Neural progenitor cell (in vitro differentiated cells): ENCODE measurements at regions not wholly inside any gene's neighbourhood (a gene's known extent, or its start where the extent isn't known, plus 50 kb on each side); places are given as distances from the start of the nearest gene placed in this dataset.

Experiments
- DNase-seq: peaks from one replicate; pipeline ENCODE4 v3.0.0-alpha.2; 2016; ENCODE audit warnings: low spot score
- H2AFZ ChIP-seq: fragments of 200-600 bp; sonication (generic); replicated peaks from 2 replicates; pipeline ENCODE4 v1.6.1; 2016; ENCODE audit warnings: antibody characterized with exemption
- H3F3A ChIP-seq: fragments of 200-600 bp; sonication (generic); 2 replicates; pipeline ENCODE4 v1.6.1; 2016; ENCODE audit warnings: antibody characterized with exemption, low read depth
- H3K27ac ChIP-seq: fragments of 200-600 bp; sonication (generic); 2 replicates; pipeline ENCODE4 v1.5.1; 2016; ENCODE audit warnings: mild to moderate bottlenecking
- H3K27me3 ChIP-seq: fragments of 200-600 bp; sonication (generic); 2 replicates; pipeline ENCODE4 v1.6.1; 2016; ENCODE audit warnings: mild to moderate bottlenecking, moderate library complexity
- H3K36me3 ChIP-seq: fragments of 200-600 bp; sonication (generic); 2 replicates; pipeline ENCODE4 v1.5.1; 2016
- H3K4me1 ChIP-seq: fragments of 200-600 bp; sonication (generic); 2 replicates; pipeline ENCODE4 v1.6.1; 2016; ENCODE audit warnings: mixed run types
- H3K4me2 ChIP-seq: fragments of 200-600 bp; sonication (generic); 2 replicates; pipeline ENCODE4 v1.6.1; 2016
- H3K4me3 ChIP-seq: fragments of 200-600 bp; sonication (generic); 2 replicates; pipeline ENCODE4 v1.5.1; 2016
- H3K79me2 ChIP-seq: fragments of 200-600 bp; sonication (generic); 2 replicates; pipeline ENCODE4 v1.6.1; 2016; ENCODE audit warnings: low read depth
- H3K9ac ChIP-seq: fragments of 200-600 bp; sonication (generic); 2 replicates; pipeline ENCODE4 v1.6.1; 2016
- H3K9me3 ChIP-seq: fragments of 200-600 bp; sonication (generic); 2 replicates; pipeline ENCODE4 v1.5.1; 2016; ENCODE audit warnings: low read depth
- H4K20me1 ChIP-seq: fragments of 200-600 bp; sonication (generic); 2 replicates; pipeline ENCODE4 v1.6.1; 2016; ENCODE audit warnings: low read depth
- H3K27ac Mint-ChIP-seq: 3 replicates; pipeline ENCODE4 v1.8.0; 2021; ENCODE audit warnings: mixed read lengths
- H3K27me3 Mint-ChIP-seq: 2 replicates; pipeline ENCODE4 v1.8.0; 2022; ENCODE audit warnings: low read depth, mild to moderate bottlenecking, inconsistent platforms, moderate library complexity, mixed read lengths; ENCODE audit not compliant: insufficient read depth
- H3K36me3 Mint-ChIP-seq: 3 replicates; pipeline ENCODE4 v1.8.0; 2021; ENCODE audit warnings: mixed read lengths
- H3K4me1 Mint-ChIP-seq: 3 replicates; pipeline ENCODE4 v1.8.0; 2021; ENCODE audit warnings: mixed read lengths
- H3K4me3 Mint-ChIP-seq: 3 replicates; pipeline ENCODE4 v1.8.0; 2021; ENCODE audit warnings: mild to moderate bottlenecking, moderate library complexity, mixed read lengths
- H3K9me3 Mint-ChIP-seq: 3 replicates; pipeline ENCODE4 v1.8.0; 2020; ENCODE audit warnings: mixed read lengths
- EZH2 ChIP-seq: fragments of 200-600 bp; sonication (generic); IDR thresholded peaks from 2 replicates; pipeline ENCODE4 v1.6.1; 2017; ENCODE audit warnings: antibody characterized with exemption, mild to moderate bottlenecking, moderate library complexity
- EZH2phosphoT487 ChIP-seq: fragments of 200-600 bp; sonication (generic); IDR thresholded peaks from 2 replicates; pipeline ENCODE4 v1.6.1; 2017; ENCODE audit warnings: antibody characterized with exemption
- TF ChIP-seq, protein P1 (sequence below): fragments of 200-600 bp; sonication (generic); IDR thresholded peaks from 2 replicates; pipeline ENCODE4 v1.5.1; 2017; ENCODE audit warnings: antibody characterized with exemption, mild to moderate bottlenecking

DNA sequence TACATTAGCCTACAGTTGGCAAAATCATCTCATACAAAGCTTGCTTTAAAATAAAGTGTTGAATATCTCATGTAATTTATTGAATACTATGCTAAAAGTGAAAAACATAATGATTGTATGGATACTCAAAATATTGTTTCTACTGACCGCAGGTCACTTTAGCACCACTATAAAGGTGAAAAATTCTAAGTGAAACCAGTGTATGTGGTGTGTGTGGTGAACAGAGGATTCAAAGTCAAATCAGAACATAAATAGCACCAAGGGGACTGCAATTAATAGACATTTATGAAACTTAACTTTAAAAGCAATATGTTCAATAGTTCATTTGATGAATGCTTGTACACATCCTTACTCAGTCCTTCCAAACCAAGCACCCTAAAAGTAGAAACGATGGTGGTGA lies 145.8 kb downstream of the AKAIN1 start:
- Mint-ChIP-seq H3K27me3 (peaks cover 2% of the 10 kb centered on the region), H3K36me3 (no peaks in the 10 kb centered on the region), H3K4me3 (no peak overlapping the region), H3K27ac (no peak overlapping the region), H3K9me3 (no peaks in the 10 kb centered on the region), H3K4me1 (no peaks in the 10 kb centered on the region)
- Histone ChIP-seq H3F3A (no peaks in the 10 kb centered on the region), H3K27me3 (no peaks in the 10 kb centered on the region), H4K20me1 (no peaks in the 10 kb centered on the region), H3K27ac (no peak overlapping the region), H3K4me3 (no peak overlapping the region), H3K4me1 (no peaks in the 10 kb centered on the region), H3K4me2 (no peak overlapping the region), H2AFZ (no peak overlapping the region), H3K79me2 (no peaks in the 10 kb centered on the region), H3K36me3 (no peaks in the 10 kb centered on the region), H3K9me3 (no peaks in the 10 kb centered on the region), H3K9ac (no peak overlapping the region)
- no peak for DNase-seq
- TF ChIP-seq, protein P1, sequence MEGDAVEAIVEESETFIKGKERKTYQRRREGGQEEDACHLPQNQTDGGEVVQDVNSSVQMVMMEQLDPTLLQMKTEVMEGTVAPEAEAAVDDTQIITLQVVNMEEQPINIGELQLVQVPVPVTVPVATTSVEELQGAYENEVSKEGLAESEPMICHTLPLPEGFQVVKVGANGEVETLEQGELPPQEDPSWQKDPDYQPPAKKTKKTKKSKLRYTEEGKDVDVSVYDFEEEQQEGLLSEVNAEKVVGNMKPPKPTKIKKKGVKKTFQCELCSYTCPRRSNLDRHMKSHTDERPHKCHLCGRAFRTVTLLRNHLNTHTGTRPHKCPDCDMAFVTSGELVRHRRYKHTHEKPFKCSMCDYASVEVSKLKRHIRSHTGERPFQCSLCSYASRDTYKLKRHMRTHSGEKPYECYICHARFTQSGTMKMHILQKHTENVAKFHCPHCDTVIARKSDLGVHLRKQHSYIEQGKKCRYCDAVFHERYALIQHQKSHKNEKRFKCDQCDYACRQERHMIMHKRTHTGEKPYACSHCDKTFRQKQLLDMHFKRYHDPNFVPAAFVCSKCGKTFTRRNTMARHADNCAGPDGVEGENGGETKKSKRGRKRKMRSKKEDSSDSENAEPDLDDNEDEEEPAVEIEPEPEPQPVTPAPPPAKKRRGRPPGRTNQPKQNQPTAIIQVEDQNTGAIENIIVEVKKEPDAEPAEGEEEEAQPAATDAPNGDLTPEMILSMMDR, result no peak

DNA sequence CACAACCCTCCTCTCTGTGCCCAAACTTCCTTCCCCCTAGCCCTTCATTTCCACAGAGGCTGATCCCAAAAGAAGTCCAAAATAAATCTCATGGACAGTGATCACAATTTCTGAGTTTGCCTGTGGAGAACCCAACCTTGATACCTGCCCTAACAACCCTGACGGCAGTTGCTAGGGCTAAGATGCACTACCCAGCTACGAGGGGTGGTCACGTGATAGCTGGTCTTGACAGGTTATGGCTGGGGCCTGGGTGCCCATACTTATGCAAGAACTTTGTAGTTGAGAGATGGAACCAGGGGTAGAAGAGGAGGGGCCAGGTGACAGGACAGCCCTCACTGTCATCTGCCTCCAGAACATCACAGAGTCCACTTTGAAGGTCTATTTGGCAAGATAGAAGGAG lies 147.9 kb downstream of the AKAIN1 start:
- no peak overlapping the region for H3K27ac ChIP-seq
- H3K4me2 ChIP-seq, result no peak overlapping the region
- no peaks in the 10 kb centered on the region for H3K79me2 ChIP-seq
- Mint-ChIP-seq H3K9me3 (no peaks in the 10 kb centered on the region), H3K27ac (no peak overlapping the region), H3K36me3 (no peaks in the 10 kb centered on the region), H3K4me3 (no peak overlapping the region), H3K27me3 (peaks cover 2% of the 10 kb centered on the region), H3K4me1 (no peaks in the 10 kb centered on the region)
- no peaks in the 10 kb centered on the region for H3K9me3 ChIP-seq
- no peaks in the 10 kb centered on the region for H3F3A ChIP-seq
- no peak for DNase-seq
- no peak overlapping the region for H2AFZ ChIP-seq
- H3K4me3 ChIP-seq, result no peak overlapping the region
- no peaks in the 10 kb centered on the region for H3K36me3 ChIP-seq
- TF ChIP-seq, protein P1, result no peak
- TF ChIP-seq EZH2phosphoT487 (no peak), EZH2 (no peak)
- H3K27me3 ChIP-seq, result no peaks in the 10 kb centered on the region
- H3K9ac ChIP-seq, result no peak overlapping the region
- no peaks in the 10 kb centered on the region for H3K4me1 ChIP-seq
- H4K20me1 ChIP-seq, result no peaks in the 10 kb centered on the region

DNA sequence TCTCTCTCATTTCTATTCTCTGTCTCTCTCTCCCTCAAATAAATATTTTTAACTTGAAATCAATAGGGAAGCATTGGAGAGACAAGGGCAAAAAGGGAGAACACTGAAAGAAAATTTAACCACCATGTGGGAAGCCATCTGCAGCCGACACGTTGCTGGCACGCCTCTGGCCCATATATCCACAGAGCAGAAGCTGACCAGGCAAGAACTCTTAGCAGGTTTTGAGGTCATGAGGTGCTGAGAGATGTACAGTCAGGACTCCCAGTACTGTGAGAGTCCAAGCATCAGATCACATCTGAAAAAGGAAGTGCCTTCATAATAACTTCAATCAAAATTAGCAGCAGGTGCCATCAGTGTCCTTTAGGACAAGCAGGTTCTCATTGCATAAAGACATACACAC lies 156.6 kb downstream of the AKAIN1 start:
- H3K27me3 ChIP-seq, result no peaks in the 10 kb centered on the region
- H3F3A ChIP-seq, result peaks cover 7% of the 10 kb centered on the region
- Mint-ChIP-seq H3K36me3 (no peaks in the 10 kb centered on the region), H3K4me3 (no peak overlapping the region), H3K4me1 (no peaks in the 10 kb centered on the region), H3K9me3 (peaks cover 12% of the 10 kb centered on the region), H3K27ac (no peak overlapping the region), H3K27me3 (peaks cover 4% of the 10 kb centered on the region)
- H3K9me3 ChIP-seq, result peaks cover 5% of the 10 kb centered on the region
- H3K79me2 ChIP-seq, result no peaks in the 10 kb centered on the region
- peaks cover 7% of the 10 kb centered on the region for H3K4me1 ChIP-seq
- H3K9ac ChIP-seq, result no peak overlapping the region
- H2AFZ ChIP-seq, result no peak overlapping the region
- H3K27ac ChIP-seq, result no peak overlapping the region
- TF ChIP-seq EZH2 (no peak), EZH2phosphoT487 (no peak)
- TF ChIP-seq, protein P1, result no peak
- peaks cover 2% of the 10 kb centered on the region for H3K36me3 ChIP-seq
- H3K4me3 ChIP-seq, result no peak overlapping the region
- H4K20me1 ChIP-seq, result no peaks in the 10 kb centered on the region
- no peak for DNase-seq
- H3K4me2 ChIP-seq, result no peak overlapping the region

DNA sequence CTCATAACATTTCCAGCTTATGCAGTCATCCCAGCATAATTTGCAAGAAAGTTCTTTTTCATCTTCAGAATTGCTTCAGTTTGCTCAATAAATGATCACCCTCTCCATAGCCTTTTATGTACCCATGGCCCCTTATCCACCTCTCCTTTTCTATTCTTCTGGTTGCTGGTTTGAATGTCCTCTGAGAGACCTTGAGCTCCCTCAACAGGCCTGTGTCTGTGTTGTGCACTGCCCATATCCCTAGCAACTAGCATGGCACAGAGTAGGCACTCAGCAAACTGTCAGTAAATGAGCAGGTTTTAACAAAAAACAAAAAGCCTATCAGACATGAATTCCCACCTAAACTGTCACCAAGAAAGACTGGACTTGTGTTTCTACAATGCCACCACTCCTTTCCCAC lies 160.5 kb downstream of the AKAIN1 start:
- Histone ChIP-seq H3K9me3 (peaks cover 7% of the 10 kb centered on the region), H3K27me3 (no peaks in the 10 kb centered on the region), H3K27ac (no peak overlapping the region), H3K9ac (no peak overlapping the region), H3K36me3 (no peaks in the 10 kb centered on the region), H3K4me2 (no peak overlapping the region), H2AFZ (no peak overlapping the region), H3F3A (peaks cover 7% of the 10 kb centered on the region), H3K79me2 (no peaks in the 10 kb centered on the region), H3K4me3 (no peak overlapping the region), H3K4me1 (peaks cover 7% of the 10 kb centered on the region), H4K20me1 (no peaks in the 10 kb centered on the region)
- Mint-ChIP-seq H3K36me3 (no peaks in the 10 kb centered on the region), H3K27me3 (peaks cover 4% of the 10 kb centered on the region), H3K9me3 (peaks cover 21% of the 10 kb centered on the region), H3K27ac (no peak overlapping the region), H3K4me3 (no peak overlapping the region), H3K4me1 (no peaks in the 10 kb centered on the region)
- TF ChIP-seq, protein P1, result peak; percentile 26
- TF ChIP-seq EZH2phosphoT487, result no peak
- DNase-seq, result peak; percentile 23
